Right forelimb (tissue), 1 donor: ENCODE measurements at regions not wholly inside any gene's neighbourhood (a gene's known extent, or its start where the extent isn't known, plus 50 kb on each side); places are given as distances from the start of the nearest gene placed in this dataset.

Experiments used
- DNase-seq: peaks from one replicate; pipeline ENCODE4 v3.0.0-alpha.2; 2018

- no peak for DNase-seq
Observed at GRCh38 chr15:38648121-38648843, 83.7 kb upstream of the RASGRP1 start.

- DNase-seq = no peak
Observed at GRCh38 chr15:38650384-38650783, 85.8 kb upstream of the RASGRP1 start.

- no peak for DNase-seq
Observed at GRCh38 chr15:38650936-38651327, 86.3 kb upstream of the RASGRP1 start.

- DNase-seq = no peak
Observed at GRCh38 chr15:38651328-38652038, 86.9 kb upstream of the RASGRP1 start.

GRCh38 chr15:38652183-38652794, 87.7 kb upstream of the RASGRP1 start:
- no peak for DNase-seq

- DNase-seq = no peak
Observed at GRCh38 chr15:38652998-38653397, 88.4 kb upstream of the RASGRP1 start.

- no peak for DNase-seq
Observed at GRCh38 chr15:38658431-38658830, 93.8 kb upstream of the RASGRP1 start.

GRCh38 chr15:38660738-38661137, 96.1 kb upstream of the RASGRP1 start:
- no peak for DNase-seq

GRCh38 chr15:38662033-38662802, 97.6 kb upstream of the RASGRP1 start:
- no peak for DNase-seq

- DNase-seq = no peak
Observed at GRCh38 chr15:38662805-38663204, 98.2 kb upstream of the RASGRP1 start.

- no peak for DNase-seq
Observed at GRCh38 chr15:38665586-38666305, 101.1 kb upstream of the RASGRP1 start.

GRCh38 chr15:38666865-38667510, 102.4 kb upstream of the RASGRP1 start:
- no peak for DNase-seq

GRCh38 chr15:38667890-38668850, 103.6 kb upstream of the RASGRP1 start:
- no peak for DNase-seq

- DNase-seq = no peak
Observed at GRCh38 chr15:38668898-38669391, 104.3 kb upstream of the RASGRP1 start.

GRCh38 chr15:38670128-38671005, 105.8 kb upstream of the RASGRP1 start:
- no peak for DNase-seq

GRCh38 chr15:38671006-38671387, 106.4 kb upstream of the RASGRP1 start:
- no peak for DNase-seq

- no peak for DNase-seq
Observed at GRCh38 chr15:38671675-38672254, 107.2 kb upstream of the RASGRP1 start.

- DNase-seq = no peak
Observed at GRCh38 chr15:38672273-38672672, 107.7 kb upstream of the RASGRP1 start.
